Panc1 (cell line): ENCODE measurements at regions not wholly inside any gene's neighbourhood (a gene's known extent, or its start where the extent isn't known, plus 50 kb on each side); places are given as distances from the start of the nearest gene placed in this dataset.

Experiments
- ATAC-seq: fragments of 200-7000 bp; cut with Tn5 transposase; 2 replicates; pipeline ENCODE4 v1.9.1; 2020; ENCODE audit warnings: mild to moderate bottlenecking, moderate library complexity
- BruUV-seq: library from RNA; stranded (reverse); fragments of 400-500 nt; replicated peaks from 2 replicates; lab custom pipeline; 2021; lab: Mats Ljungman, UMichigan
- CTCF ChIA-PET: fragments of 300-600 bp; sonication (Branson Sonifier 250); formaldehyde crosslinking; loops from one replicate; lab custom pipeline; 2022; ENCODE audit warnings: antibody characterized with exemption; lab: Charles Lee
- POLR2A ChIA-PET: fragments of 300-600 bp; sonication (Branson Sonifier 250); formaldehyde crosslinking; loops from one replicate; lab custom pipeline; 2022; ENCODE audit warnings: antibody characterized with exemption; lab: Charles Lee
- DNase-seq: peaks from one replicate; pipeline ENCODE4 v3.0.0-alpha.2; 2010; ENCODE audit warnings: low read depth, low spot score
- H3K27ac ChIP-seq: 2 replicates; pipeline ENCODE4 v1.5.1; 2011; ENCODE audit warnings: mild to moderate bottlenecking, low read length, inconsistent platforms
- H3K27me3 ChIP-seq: fragments of 200-500 bp; sonication (Bioruptor generic); 2 replicates; pipeline ENCODE4 v1.6.0; 2014; ENCODE audit warnings: low read length, inconsistent platforms; ENCODE audit not compliant: control insufficient read depth, insufficient read depth
- H3K36me3 ChIP-seq: fragments of 200-500 bp; sonication (Bioruptor generic); 2 replicates; pipeline ENCODE4 v1.5.1; 2014; ENCODE audit warnings: inconsistent platforms, mild to moderate bottlenecking, low read length, moderate library complexity; ENCODE audit not compliant: control insufficient read depth, insufficient read depth
- H3K4me1 ChIP-seq: 2 replicates; pipeline ENCODE4 v1.5.1; 2011; ENCODE audit warnings: inconsistent platforms, mild to moderate bottlenecking, low read length, moderate library complexity; ENCODE audit not compliant: control insufficient read depth, insufficient read depth
- H3K4me3 ChIP-seq, 2 experiments: 2 replicates each; pipeline ENCODE4 v1.5.1; 2011 to 2012; ENCODE audit warnings: low read depth in 2 of 2, low read length in 2 of 2, mild to moderate bottlenecking in 2 of 2, inconsistent platforms in 1 of 2, moderate library complexity in 1 of 2
- H3K9me3 ChIP-seq: fragments of 200-500 bp; sonication (Bioruptor generic); 2 replicates; pipeline ENCODE4 v1.5.1; 2014; ENCODE audit warnings: low read depth, mild to moderate bottlenecking, inconsistent platforms, low read length, moderate library complexity; ENCODE audit not compliant: control insufficient read depth, insufficient read depth
- CTCF ChIP-seq: fragments of 450-650 bp; IDR thresholded peaks from 2 replicates; pipeline ENCODE4 v1.5.1; 2017; ENCODE audit warnings: mild to moderate bottlenecking
- POLR2AphosphoS5 ChIP-seq: IDR thresholded peaks from 2 replicates; pipeline ENCODE4 v1.6.1; 2012; ENCODE audit warnings: mild to moderate bottlenecking, low read depth, low read length, moderate library complexity
- REST ChIP-seq, 2 experiments: IDR thresholded peaks; 2 replicates each; pipeline ENCODE4 v1.6.1; 2011 to 2012; ENCODE audit warnings: low read depth in 2 of 2, control low read depth in 1 of 2, low read length in 1 of 2, mild to moderate bottlenecking in 1 of 2, moderate library complexity in 1 of 2; ENCODE audit not compliant: insufficient read depth in 1 of 2
- SIN3A ChIP-seq: IDR thresholded peaks from 2 replicates; pipeline ENCODE4 v1.6.1; 2012; ENCODE audit warnings: low read depth, mild to moderate bottlenecking, low read length, moderate library complexity, borderline replicate concordance; ENCODE audit not compliant: insufficient read depth
- TCF7L2 ChIP-seq: IDR thresholded peaks from 2 replicates; pipeline ENCODE4 v1.6.1; 2011; ENCODE audit warnings: mild to moderate bottlenecking, low read depth, low read length, inconsistent platforms
- in situ Hi-C: cut with HindIII; loops from 2 replicates; pipeline ENCODE4 v1.10.0; 2016; ENCODE audit warnings: low sequenced_read_pairs, low pct_unique_long_range_greater_than_20kb
- intact Hi-C: fragments of 100-400 bp; cut with micrococcal nuclease; formaldehyde crosslinking; loops from one replicate; pipeline ENCODE4 v1.10.0; 2022; ENCODE audit not compliant: unreplicated experiment

GRCh38 chr6:95197590-95197989 lies 379.7 kb upstream of the MANEA start:
- H3K36me3 ChIP-seq: no peaks in the 10 kb centered on the region
- intact Hi-C loops: no loop called here
- ChIA-PET POLR2A (no interaction called here), CTCF (no interaction called here)
- no peaks in the 10 kb centered on the region for H3K9me3 ChIP-seq
- in situ Hi-C loops: no loop called here
- TF ChIP-seq CTCF: no peak
- TF ChIP-seq SIN3A: no peak
- TF ChIP-seq TCF7L2: no peak
- TF ChIP-seq POLR2AphosphoS5: no peak
- no peak for TF ChIP-seq REST (IDR thresholded peaks at IDR 0.05; ENCODE audit: insufficient read depth in 1 of 2, low read depth in 2 of 2, low read length in 1 of 2)
- no peak overlapping the region for H3K4me3 ChIP-seq
- H3K27me3 ChIP-seq: no peaks in the 10 kb centered on the region
- no peaks in the 10 kb centered on the region for H3K4me1 ChIP-seq
- no peak overlapping the region for H3K27ac ChIP-seq
- ATAC-seq: no peak
- BruUV-seq: no TSS peak
- no peak for DNase-seq

- DNase-seq (peak; percentile 18), ATAC-seq (peak; percentile 71)
- BruUV-seq: no TSS peak
- intact Hi-C loops: loop anchor here (2.0 kb wide), 1 partner anchor 80 kb away; no protein-coding TSS in a partner anchor
- ChIA-PET POLR2A (no interaction called here), CTCF (no interaction called here)
- Histone ChIP-seq H3K4me1 (no peaks in the 10 kb centered on the region), H3K27ac (no peak overlapping the region), H3K27me3 (no peaks in the 10 kb centered on the region), H3K36me3 (no peaks in the 10 kb centered on the region), H3K9me3 (no peaks in the 10 kb centered on the region), H3K4me3 (no peak overlapping the region)
- peak; percentile 74; the same call in 1 of the 2 replicates for TF ChIP-seq CTCF
- no peak for TF ChIP-seq TCF7L2
- TF ChIP-seq REST (IDR thresholded peaks at IDR 0.05; ENCODE audit: insufficient read depth in 1 of 2, low read depth in 2 of 2, low read length in 1 of 2): no peak
- in situ Hi-C loops: no loop called here
These were observed 374.1 kb upstream of the MANEA start for GRCh38 chr6:95203153-95203754.
